Loucy (cell line): ENCODE measurements at regions not wholly inside any gene's neighbourhood (a gene's known extent, or its start where the extent isn't known, plus 50 kb on each side); places are given as distances from the start of the nearest gene placed in this dataset.

Source experiments
- H2AFZ ChIP-seq: fragments of 200-600 bp; sonication (generic); 2 replicates; pipeline ENCODE4 v1.6.0; 2016; ENCODE audit warnings: antibody characterized with exemption, mild to moderate bottlenecking, low read length, moderate library complexity
- H3F3A ChIP-seq: fragments of 200-600 bp; 2 replicates; pipeline ENCODE4 v1.6.0; 2016; ENCODE audit warnings: antibody characterized with exemption, low read depth, mild to moderate bottlenecking
- H3K27me3 ChIP-seq: fragments of 200-600 bp; sonication (generic); 2 replicates; pipeline ENCODE4 v1.6.1; 2014; ENCODE audit warnings: low read length, mild to moderate bottlenecking; ENCODE audit not compliant: insufficient read depth, poor library complexity, severe bottlenecking
- H3K36me3 ChIP-seq: fragments of 200-600 bp; sonication (generic); 2 replicates; pipeline ENCODE4 v1.6.1; 2016; ENCODE audit warnings: low read length; ENCODE audit not compliant: insufficient read depth
- H3K4me1 ChIP-seq: fragments of 200-600 bp; sonication (generic); 2 replicates; pipeline ENCODE4 v1.5.1; 2014; ENCODE audit warnings: low read length, mild to moderate bottlenecking; ENCODE audit not compliant: insufficient read depth, poor library complexity, severe bottlenecking
- H3K4me2 ChIP-seq: fragments of 200-600 bp; sonication (generic); 2 replicates; pipeline ENCODE4 v1.6.0; 2014; ENCODE audit warnings: antibody characterized with exemption, low read length, low read depth, mild to moderate bottlenecking; ENCODE audit not compliant: poor library complexity, severe bottlenecking
- H3K4me3 ChIP-seq: fragments of 200-600 bp; sonication (generic); 2 replicates; pipeline ENCODE4 v1.5.1; 2014; ENCODE audit warnings: low read length, mild to moderate bottlenecking, mixed read lengths; ENCODE audit not compliant: poor library complexity, severe bottlenecking
- H3K79me2 ChIP-seq: fragments of 200-600 bp; sonication (generic); 2 replicates; pipeline ENCODE4 v1.6.1; 2014; ENCODE audit warnings: low read length; ENCODE audit not compliant: insufficient read depth
- H3K9ac ChIP-seq: fragments of 200-600 bp; sonication (generic); 2 replicates; pipeline ENCODE4 v1.6.0; 2014; ENCODE audit warnings: mild to moderate bottlenecking, low read depth, low read length, moderate library complexity; ENCODE audit not compliant: poor library complexity, severe bottlenecking
- H3K9me2 ChIP-seq: fragments of 200-600 bp; sonication (generic); replicated peaks from 2 replicates; pipeline ENCODE4 v1.6.1; 2016; ENCODE audit warnings: low read depth, low read length, mixed read lengths
- H3K9me3 ChIP-seq: fragments of 200-600 bp; sonication (generic); 2 replicates; pipeline ENCODE4 v1.6.1; 2014; ENCODE audit warnings: mild to moderate bottlenecking, antibody characterized with exemption, low read length, low read depth; ENCODE audit not compliant: insufficient read depth
- H4K20me1 ChIP-seq: fragments of 200-600 bp; sonication (generic); 2 replicates; pipeline ENCODE4 v1.6.0; 2014; ENCODE audit warnings: antibody characterized with exemption, low read length, mild to moderate bottlenecking; ENCODE audit not compliant: insufficient read depth, poor library complexity, severe bottlenecking
- CTCF ChIP-seq: fragments of 200-600 bp; sonication (generic); conservative IDR thresholded peaks from 2 replicates; pipeline ENCODE4 v1.5.1; 2014; ENCODE audit warnings: mild to moderate bottlenecking, antibody characterized with exemption, low read length
- EZH2phosphoT487 ChIP-seq: fragments of 200-600 bp; IDR thresholded peaks from 2 replicates; pipeline ENCODE4 v1.6.1; 2018; ENCODE audit warnings: antibody characterized with exemption, mild to moderate bottlenecking, moderate library complexity, borderline replicate concordance

GRCh38 chr14:39576258-39576657, 144.0 kb upstream of the FBXO33 start:
- Histone ChIP-seq H2AFZ (no peak overlapping the region), H3K4me1 (no peaks in the 10 kb centered on the region), H3K9ac (no peak overlapping the region), H3F3A (no peaks in the 10 kb centered on the region), H3K36me3 (no peaks in the 10 kb centered on the region), H3K9me2 (no peaks in the 10 kb centered on the region), H3K4me2 (no peak overlapping the region), H3K9me3 (no peaks in the 10 kb centered on the region), H3K27me3 (no peaks in the 10 kb centered on the region), H3K79me2 (no peaks in the 10 kb centered on the region), H4K20me1 (no peaks in the 10 kb centered on the region), H3K4me3 (no peak overlapping the region)
- TF ChIP-seq EZH2phosphoT487 (no peak), CTCF (no peak; the same call in 1 of the 2 replicates)

- no peak for TF ChIP-seq EZH2phosphoT487
- no peak for TF ChIP-seq CTCF
- Histone ChIP-seq H3K27me3 (no peaks in the 10 kb centered on the region), H3K36me3 (no peaks in the 10 kb centered on the region), H2AFZ (no peak overlapping the region), H3K4me2 (no peak overlapping the region), H3K4me1 (no peaks in the 10 kb centered on the region), H3K9me2 (no peaks in the 10 kb centered on the region), H4K20me1 (no peaks in the 10 kb centered on the region), H3K79me2 (no peaks in the 10 kb centered on the region), H3K9me3 (no peaks in the 10 kb centered on the region), H3K4me3 (no peak overlapping the region), H3F3A (no peaks in the 10 kb centered on the region), H3K9ac (no peak overlapping the region)
These were observed 136.7 kb upstream of the FBXO33 start for GRCh38 chr14:39568809-39569538.

- no peaks in the 10 kb centered on the region for H3K9me2 ChIP-seq
- H3K4me3 ChIP-seq = no peak overlapping the region
- no peaks in the 10 kb centered on the region for H3K27me3 ChIP-seq
- H2AFZ ChIP-seq = no peak overlapping the region
- TF ChIP-seq EZH2phosphoT487 = no peak
- TF ChIP-seq CTCF = no peak
- H3K9ac ChIP-seq = no peak overlapping the region
- no peaks in the 10 kb centered on the region for H3K36me3 ChIP-seq
- H4K20me1 ChIP-seq = no peaks in the 10 kb centered on the region
- no peaks in the 10 kb centered on the region for H3K79me2 ChIP-seq
- H3K4me2 ChIP-seq = no peak overlapping the region
- no peaks in the 10 kb centered on the region for H3K4me1 ChIP-seq
- no peaks in the 10 kb centered on the region for H3F3A ChIP-seq
- no peaks in the 10 kb centered on the region for H3K9me3 ChIP-seq
These were observed 134.6 kb upstream of the FBXO33 start for GRCh38 chr14:39566795-39567194.
